Inflammatory macrophage (primary cell): ENCODE measurements at regions not wholly inside any gene's neighbourhood (a gene's known extent, or its start where the extent isn't known, plus 50 kb on each side); places are given as distances from the start of the nearest gene placed in this dataset.

ENCODE experiments used
- DNase-seq, 2 donors: peaks; one replicate each; pipeline ENCODE4 v3.0.0-alpha.2; 2020 to 2022

- no peak for DNase-seq
Measured at GRCh38 chr15:95409626-95410310, 920.7 kb upstream of the NR2F2 start.

GRCh38 chr15:95410757-95411156, 919.7 kb upstream of the NR2F2 start:
- DNase-seq: no peak

GRCh38 chr15:95416576-95416975, 913.9 kb upstream of the NR2F2 start:
- DNase-seq: no peak

- DNase-seq: no peak
Measured at GRCh38 chr15:95417761-95418160, 912.7 kb upstream of the NR2F2 start.

GRCh38 chr15:95422255-95422654, 908.2 kb upstream of the NR2F2 start:
- no peak for DNase-seq

GRCh38 chr15:95425859-95426258, 904.6 kb upstream of the NR2F2 start:
- DNase-seq: no peak

GRCh38 chr15:95429345-95429744, 901.2 kb upstream of the NR2F2 start:
- DNase-seq: no peak

GRCh38 chr15:95431518-95431917, 899.0 kb upstream of the NR2F2 start:
- DNase-seq: no peak

GRCh38 chr15:95432878-95433405, 897.6 kb upstream of the NR2F2 start:
- no peak for DNase-seq

- no peak for DNase-seq
Measured at GRCh38 chr15:95439922-95440376, 890.6 kb upstream of the NR2F2 start.

- no peak for DNase-seq
Measured at GRCh38 chr15:95440712-95441111, 889.8 kb upstream of the NR2F2 start.

GRCh38 chr15:95442107-95442719, 888.3 kb upstream of the NR2F2 start:
- no peak for DNase-seq

GRCh38 chr15:95444860-95445259, 885.6 kb upstream of the NR2F2 start:
- DNase-seq: no peak

GRCh38 chr15:95446854-95447253, 883.6 kb upstream of the NR2F2 start:
- DNase-seq: no peak

- no peak for DNase-seq
Measured at GRCh38 chr15:95447486-95447885, 883.0 kb upstream of the NR2F2 start.

- no peak for DNase-seq
Measured at GRCh38 chr15:95448531-95449229, 881.8 kb upstream of the NR2F2 start.

- DNase-seq: no peak
Measured at GRCh38 chr15:95449230-95449628, 881.3 kb upstream of the NR2F2 start.

- DNase-seq: no peak
Measured at GRCh38 chr15:95450413-95450812, 880.1 kb upstream of the NR2F2 start.

- DNase-seq: no peak
Measured at GRCh38 chr15:95451938-95452337, 878.6 kb upstream of the NR2F2 start.

- DNase-seq: no peak
Measured at GRCh38 chr15:95454403-95455262, 875.9 kb upstream of the NR2F2 start.

GRCh38 chr15:95457520-95457919, 873.0 kb upstream of the NR2F2 start:
- no peak for DNase-seq

GRCh38 chr15:95458721-95459120, 871.8 kb upstream of the NR2F2 start:
- no peak for DNase-seq

- no peak for DNase-seq
Measured at GRCh38 chr15:95459273-95459672, 871.2 kb upstream of the NR2F2 start.
